GM18868 (cell line): ENCODE measurements at regions not wholly inside any gene's neighbourhood (a gene's known extent, or its start where the extent isn't known, plus 50 kb on each side); places are given as distances from the start of the nearest gene placed in this dataset.
A peak's percentile ranks its signal among the peaks of the same experiment; 100 is the strongest.

Experiments used
- ATAC-seq: cut with Tn5 transposase; IDR thresholded peaks from one replicate; pipeline ENCODE4 v1.9.1; 2021; ENCODE audit warnings: mild to moderate bottlenecking, moderate library complexity; ENCODE audit not compliant: unreplicated experiment

DNA sequence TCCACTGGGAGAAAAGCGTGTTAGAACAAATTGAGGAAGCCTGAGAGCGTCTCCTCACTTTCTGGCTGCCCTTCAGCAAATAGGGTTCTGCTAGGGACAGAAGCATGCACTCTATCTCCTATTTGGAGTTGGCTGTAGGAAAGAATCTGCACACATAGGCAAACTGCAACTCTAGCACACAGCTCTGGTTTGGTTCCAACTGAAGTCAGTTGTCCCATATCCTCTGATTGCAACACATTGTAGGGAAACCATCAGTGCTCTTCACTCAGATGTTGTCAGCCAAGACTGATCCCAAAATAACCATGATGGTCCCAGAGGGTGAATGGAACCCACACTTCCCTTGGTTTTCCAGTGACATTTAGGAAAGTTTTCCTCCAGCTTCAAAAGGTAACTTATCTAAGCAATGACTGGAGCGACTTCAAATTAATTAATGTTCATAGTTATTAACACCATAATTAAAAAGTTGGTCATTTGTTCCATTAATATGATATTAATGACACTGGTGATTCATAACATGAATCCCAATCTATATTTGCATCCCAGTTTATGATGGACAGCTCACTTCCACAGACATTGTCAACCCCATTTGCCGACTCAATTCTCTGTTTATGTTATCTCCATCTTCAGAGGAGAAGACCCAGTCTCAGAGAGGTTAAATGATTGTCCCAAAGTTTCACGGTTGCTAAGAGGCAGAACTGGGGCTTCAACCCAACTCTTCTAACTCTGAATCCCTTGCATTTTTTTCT, 136.7 kb upstream of the ZNF462 start:
- ATAC-seq, result no peak

DNA sequence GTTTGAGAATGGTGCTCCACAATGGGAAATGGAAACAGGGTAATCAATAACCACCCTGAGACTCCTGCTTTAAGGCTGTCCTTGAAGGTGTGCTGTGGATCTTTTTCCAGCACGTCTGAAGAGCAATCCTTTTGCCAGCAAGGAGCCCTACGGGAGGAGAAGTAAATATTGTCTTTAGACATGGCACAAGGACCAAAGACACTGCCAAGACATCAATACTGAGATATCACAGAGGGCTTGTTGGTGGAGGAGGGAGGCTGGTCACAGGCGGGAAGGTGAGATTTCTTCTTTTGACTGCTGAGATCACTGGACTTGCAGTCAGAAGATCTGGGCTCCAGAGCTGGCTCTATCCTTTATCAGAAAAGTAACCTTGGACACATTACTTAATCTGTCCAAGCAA, 135.0 kb upstream of the ZNF462 start:
- ATAC-seq, result no peak

DNA sequence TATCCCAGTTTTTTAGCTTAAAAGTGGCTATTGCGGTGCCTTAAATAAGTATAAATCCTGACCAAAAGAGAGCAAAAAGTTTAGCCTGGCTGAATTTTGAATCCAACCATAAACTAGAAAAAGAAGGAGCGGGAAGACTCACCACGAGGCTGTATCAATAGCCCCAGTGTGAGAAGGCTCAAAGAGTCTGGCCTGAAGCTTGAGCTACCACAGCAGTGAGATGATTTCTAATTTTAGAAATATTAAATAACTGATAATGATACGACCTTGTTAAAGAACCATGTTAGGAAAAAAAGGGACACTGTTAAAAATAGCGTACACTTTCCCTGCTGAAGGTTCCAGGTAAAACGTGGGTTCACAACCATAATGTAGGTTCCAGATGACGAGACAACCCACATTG, 134.1 kb upstream of the ZNF462 start:
- ATAC-seq, result no peak

DNA sequence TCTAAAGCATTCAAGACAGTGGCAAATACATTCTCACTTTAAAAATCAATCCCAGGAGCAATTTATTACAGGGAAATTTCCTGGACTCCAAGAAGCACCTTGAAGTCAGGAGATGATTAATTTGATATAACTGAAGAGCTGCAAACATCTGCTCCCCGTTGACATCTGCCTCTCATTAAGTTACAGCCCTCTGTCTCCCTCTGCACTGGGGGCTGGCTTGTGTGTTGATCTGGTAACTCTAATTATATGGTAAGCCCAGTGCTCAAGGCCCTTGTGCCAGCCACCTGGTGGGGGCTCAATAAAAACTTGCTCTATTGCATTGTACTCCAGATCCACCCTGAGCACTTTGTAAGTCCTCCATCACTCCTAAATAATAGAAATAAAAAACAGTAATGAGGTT, 131.1 kb upstream of the ZNF462 start:
- ATAC-seq, result no peak

DNA sequence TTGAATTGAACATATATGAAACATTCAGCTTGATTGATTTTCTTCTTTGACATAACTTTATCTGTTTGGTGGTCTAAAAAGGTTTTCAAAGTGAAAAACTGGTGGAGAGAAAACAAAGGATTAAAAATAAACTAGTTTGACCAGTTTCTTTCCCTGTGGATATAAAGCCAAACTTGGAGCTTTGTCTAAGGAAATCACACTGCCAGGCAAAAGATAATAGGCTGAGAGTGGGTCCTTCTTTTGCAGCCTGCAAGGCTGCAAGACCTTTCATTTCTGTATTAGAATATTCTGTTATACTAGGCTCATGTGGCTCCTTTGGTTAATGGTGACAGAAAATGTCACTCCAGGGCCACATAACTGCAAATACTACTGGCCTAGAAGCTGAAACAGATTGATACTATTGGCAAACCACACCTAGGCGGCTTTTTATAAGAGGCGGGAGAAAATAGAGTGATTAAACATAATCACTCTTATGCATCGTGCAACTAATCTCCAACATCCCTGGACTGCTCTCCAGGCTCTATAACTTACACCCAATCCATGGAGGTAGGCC, 129.1 kb upstream of the ZNF462 start:
- no peak for ATAC-seq

DNA sequence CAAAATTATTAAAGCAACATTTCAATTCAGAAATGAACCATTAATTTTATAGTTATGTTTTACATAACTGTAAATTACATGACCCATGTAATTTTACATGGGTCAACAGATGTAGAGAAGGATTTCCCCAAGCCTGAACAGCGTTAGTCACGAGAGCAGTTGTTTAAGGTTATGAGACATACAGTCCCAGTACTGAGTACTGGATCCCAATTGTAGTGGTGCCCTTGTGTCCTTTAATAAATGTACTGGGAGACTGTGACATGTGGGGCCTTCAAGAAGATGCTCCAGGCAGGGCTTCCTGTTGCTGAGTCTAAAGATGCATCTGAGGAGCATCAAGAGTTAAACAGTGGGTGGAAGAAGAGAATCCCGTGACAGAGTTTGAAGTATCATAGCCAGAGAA, 125.5 kb upstream of the ZNF462 start:
- no peak for ATAC-seq

DNA sequence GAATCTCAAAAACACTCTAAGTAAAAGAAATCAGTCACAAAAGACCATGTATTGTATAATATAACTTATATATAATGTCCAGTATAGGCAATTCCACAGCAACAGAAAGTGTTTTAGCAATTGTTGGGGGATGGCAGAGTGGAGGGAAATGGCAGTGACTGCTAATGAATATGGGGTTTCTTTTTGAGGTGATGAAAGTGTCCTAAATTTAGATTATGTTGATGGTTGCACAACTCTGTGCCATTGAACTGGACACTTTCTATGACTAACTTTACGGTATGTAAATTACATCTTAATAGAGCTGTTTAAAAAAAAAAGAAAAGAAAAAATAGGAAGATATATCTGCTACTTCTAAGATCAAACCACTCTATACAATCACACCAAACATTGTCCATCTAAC, 124.9 kb upstream of the ZNF462 start:
- ATAC-seq, result no peak

DNA sequence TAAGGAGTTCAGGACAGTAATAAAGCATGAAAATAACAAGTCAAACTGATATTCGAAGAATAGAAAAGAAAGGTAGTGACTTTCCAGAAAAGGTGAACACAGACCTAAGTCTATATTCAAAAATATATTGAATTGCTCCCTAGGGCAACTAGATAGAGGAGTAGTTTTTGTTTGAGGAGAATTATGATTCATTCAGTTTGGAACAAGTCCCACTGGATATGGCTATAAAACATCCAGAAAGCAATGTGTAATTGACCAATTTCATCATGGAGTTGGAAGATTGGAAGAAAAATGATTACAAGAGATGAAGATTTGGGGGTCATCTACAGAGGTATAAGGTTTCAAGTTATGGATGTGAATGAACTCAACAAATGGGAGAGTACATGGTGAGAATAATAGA, 117.5 kb upstream of the ZNF462 start:
- no peak for ATAC-seq

DNA sequence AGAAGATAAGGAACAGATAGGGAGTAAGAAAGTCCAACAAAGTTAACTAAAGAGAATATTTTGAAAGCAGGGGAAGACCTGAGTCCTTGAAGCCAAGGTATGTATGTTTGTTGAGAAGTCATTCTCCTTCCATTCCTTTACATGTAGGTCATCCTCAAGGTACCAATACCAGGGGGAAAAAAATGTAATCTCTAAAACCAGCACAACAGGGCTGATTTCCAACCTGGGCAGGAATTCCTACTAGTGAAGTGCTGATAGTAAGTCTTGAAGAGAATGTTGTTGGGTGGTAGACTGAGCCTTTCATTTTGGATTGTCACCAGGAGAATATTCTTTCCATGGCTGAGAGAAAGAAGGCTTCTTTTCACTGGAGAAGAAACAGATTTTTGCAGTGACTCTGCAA, 117.1 kb upstream of the ZNF462 start:
- no peak for ATAC-seq

DNA sequence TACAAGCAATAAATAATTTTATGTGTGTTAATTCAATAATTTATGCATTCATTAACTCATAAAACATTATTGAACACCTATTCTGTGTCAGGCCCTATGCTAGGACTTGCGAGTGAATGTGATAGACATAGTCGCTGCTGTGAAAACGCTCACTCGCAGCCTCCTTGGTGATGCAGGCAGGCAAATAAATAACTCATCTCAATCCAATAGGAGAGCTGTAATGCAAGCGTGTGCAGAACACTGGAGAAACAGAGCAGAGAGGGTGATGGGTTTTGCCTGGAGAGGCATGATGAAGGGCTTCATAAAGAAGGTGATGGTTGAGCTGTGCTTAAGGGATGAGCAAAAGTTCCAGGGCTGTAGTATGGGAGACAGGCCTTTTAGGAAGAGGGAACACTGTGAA, 111.3 kb upstream of the ZNF462 start:
- ATAC-seq, result no peak

DNA sequence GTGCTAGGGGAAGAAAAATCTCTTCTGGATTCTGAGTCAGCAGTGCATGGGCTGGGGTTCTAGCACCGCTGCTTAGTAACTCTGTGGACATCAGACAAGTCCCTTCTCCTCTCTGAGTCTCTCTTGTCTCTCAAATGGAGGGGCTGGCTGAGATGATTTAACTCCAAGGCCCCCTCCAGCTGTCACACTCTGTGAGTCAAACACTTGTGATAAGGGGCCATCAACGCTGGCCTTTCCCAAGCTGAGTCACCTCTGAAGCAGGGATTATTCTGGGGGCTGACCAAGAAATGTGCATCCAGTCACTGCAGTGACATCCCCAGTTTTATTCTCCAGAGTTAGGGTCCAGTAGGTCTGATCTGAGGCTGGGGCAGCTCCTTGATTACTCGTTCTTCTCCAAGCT, 110.4 kb upstream of the ZNF462 start:
- peak; percentile 1 for ATAC-seq

DNA sequence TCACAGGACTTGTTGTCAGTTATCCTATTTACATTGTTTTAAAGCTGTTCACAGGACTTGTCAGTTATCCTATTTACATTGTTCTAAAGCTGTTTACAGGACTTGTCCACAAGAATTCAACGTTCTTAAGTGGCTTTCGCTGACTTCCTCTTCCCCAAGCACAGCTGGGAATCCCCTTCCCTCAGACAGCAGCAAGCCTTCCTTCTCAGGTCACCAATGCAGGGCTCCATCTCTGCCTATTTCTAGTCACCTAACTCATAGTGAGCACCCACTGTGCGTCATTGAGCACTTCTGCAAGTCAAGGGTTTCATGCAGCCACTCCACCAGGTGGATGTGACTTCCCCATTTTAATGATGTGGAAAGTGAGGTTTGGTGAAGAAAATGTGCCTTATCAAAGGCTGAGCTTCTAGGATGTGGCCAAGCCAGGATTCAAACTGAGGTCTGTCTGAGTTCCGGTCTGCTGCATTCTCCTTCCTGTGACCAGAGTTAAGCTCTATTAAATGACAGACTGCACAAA, 109.8 kb upstream of the ZNF462 start:
- peak; percentile 94 for ATAC-seq

DNA sequence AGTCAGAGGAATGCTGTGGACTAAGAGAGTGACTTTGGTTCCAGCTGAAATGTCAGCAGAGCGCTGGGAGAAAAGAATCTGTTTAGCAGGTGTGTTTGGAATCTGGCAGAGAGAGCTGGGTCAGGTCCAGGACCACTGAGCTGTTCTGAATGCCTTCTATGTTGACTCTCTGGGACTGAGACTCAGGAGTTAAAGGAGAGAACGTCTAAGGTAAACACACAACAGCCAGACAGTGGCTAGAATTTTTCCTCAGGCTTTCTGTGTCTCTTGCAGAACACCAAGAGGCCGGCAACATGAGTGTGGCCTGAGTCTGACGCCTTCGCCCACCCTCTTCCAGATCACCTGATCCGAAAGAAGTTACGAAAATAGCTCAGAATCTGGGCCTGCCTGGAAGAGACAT, 107.2 kb upstream of the ZNF462 start:
- ATAC-seq, result no peak

DNA sequence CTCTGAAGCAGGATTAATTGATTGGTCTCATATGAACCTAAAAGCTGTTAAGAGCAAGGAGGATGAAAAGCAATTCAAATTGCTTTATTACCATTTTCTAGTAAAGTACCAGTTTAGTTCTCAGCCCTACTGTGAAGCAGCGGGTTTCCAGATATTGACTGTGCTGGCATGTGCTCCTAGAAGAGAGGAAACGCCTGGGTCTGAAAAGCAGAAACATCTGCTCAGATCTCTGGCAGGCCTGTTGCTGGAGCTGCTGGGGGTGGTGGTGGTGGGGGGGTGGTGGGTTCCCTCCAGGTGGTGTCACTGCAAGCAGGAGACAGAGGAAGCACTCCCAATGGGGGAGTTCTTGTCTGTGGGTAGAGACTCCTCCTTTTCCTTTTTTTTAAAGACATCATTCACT, 105.5 kb upstream of the ZNF462 start:
- no peak for ATAC-seq

DNA sequence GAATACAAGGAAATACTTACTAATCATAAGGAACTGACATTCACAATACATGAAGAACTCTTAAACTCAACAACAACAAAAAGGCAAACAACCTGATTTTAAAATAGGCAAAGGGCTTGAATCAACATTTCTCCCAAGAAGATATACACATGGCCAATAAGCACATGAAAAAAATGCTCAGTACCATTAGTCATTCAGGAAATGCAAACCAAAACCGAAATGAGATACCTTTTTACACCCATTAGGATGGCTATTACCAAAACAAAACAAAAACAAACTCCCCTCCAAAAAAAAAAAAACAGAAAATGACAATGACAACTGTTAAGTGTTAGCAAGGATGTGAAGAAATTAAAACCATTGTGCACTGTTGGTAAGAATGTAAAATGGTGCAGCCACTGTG, 104.1 kb upstream of the ZNF462 start:
- ATAC-seq, result peak; percentile 91

DNA sequence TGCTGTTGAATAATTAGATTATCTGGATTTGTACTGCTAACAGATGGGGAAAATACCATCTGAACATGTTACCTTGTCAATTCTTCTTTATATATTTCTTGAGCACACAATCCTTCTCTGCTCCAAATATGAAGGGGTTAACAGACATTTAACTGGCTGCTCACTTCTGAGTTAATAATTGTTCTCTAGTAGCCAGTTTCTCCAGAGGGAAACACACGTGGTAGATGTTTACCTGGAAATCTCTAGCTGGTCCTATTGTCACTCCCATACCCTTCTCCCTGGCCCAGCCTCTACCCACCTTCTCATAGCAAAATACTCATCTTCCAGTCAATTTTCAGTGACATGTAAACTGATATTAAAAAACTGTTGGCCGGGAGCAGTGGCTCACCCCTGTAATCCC, 101.5 kb upstream of the ZNF462 start:
- no peak for ATAC-seq

DNA sequence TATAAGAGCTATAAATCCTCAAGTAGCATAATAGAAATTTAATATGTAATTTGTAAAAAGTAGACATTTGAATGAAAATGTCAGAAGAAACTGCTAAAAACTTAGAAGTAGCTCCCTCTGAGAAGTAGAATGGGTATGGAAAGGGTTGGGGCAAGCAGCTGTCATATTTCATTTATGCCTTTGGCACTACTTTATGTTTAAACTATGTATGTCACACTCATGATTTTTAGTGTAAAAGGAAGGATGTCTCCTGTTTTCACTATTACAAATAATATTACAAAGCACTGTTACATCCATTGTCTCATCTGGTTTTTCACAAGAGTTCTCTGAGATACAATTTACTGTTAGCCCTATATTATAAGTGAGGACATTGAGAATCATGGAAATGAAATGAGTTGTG, 96.3 kb upstream of the ZNF462 start:
- ATAC-seq, result no peak

DNA sequence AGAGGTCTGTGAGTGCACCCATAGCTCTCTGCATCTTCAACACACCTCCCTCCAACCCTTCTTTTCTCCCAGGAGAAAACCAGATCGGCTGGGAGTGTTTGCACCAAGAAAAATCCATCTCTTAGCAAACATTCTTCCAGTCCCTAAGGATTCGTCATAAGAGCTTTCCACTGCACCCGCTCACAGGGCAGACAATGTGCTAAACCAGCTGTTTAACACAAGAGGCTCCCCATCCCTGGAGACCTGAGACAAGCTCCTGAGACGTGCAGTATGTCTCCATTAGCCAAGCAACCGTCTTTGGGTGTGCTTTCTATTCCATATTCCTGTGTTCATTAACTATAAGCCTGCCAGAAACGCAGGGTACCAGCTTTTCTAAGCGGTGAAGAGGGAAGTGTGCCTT, 93.6 kb upstream of the ZNF462 start:
- ATAC-seq, result no peak

DNA sequence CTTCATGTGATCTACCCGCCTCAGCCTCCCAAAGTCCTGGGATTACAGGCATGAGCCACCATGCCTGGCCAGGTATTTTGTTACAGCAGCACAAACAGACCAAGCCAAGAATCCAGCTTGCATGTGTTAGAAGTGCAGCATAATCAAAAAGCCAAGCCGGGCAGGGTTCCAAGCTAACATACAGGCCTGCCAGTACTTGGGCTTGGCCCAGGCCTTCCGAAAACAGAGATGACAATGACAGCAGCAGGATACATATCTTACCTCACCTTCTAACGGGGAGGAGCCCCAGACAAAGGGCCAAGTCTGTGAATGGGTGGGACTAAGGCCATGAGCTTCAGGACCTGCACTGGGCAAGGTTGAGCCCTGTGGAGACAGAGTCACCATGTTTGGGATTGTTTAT, 91.4 kb upstream of the ZNF462 start:
- ATAC-seq, result no peak

DNA sequence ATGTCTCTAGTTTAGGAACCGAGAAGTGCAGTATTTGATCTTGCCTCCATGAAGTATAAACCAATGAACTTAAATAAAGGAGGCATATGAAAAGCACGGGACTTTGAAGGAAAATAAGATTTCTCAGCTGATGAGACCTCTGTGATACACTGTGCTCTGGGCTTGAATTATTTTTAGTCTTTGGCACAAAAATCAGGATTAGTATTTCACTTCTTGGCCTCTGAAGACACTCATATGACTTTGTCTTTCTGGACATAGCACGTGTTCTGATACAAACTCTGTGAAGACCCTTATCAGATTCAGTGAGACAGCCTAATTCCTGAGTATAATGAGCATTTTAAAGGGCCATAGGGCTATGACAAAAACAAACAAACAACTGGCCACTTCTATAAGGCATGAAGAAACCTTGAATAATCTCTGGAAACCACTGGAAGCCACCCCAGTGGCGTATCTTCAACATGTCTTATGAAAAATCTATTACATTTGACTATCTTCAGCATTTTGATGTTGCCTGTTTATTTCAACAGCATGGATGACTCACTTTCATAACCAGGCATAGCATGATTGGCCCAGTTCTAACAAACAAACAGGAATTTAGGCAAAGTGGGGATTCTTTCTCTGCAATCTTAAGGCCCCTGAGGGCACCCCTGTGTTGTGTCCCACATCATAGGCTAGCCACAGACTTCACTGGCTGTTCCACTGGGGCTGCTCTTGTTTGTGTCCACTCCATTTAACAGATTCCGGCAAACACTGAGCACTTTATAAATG, 90.3 kb upstream of the ZNF462 start:
- no peak for ATAC-seq

DNA sequence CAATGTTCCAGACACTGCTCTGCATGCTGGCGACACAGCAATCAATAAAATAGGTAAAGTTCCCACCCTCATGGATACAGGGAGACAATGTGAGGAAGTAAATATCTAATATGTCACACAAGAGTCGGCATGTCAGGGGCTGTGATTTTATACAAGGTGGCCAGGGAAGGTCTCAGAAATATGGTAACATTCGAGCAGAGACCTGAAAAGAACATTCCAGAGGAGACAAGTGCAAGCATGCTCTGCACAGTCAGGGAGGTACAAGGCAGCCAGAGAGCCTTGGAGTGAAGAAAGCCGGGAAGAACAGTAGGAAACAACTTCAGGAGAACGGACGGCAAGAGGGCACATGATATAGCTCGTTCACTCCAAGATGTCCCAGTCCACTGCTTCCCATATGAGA, 89.2 kb upstream of the ZNF462 start:
- no peak for ATAC-seq

DNA sequence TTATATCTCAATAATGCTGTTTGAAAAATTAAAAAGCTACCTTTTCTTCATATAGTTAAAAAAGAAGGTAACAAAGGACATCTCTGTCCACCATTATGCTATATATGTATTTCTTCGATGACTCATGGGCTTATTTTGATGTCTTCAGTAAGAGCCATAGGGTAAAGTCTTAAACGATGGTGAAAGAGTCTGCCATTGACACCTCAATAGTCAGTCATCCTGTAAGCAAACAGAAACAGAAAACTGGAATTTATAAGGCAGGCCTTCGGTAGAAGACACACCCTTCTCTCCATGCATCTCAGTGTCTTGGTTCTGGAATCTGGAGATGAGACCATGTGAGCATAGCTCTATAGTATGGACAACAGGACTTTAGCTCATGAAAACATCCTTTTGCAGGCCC, 87.0 kb upstream of the ZNF462 start:
- ATAC-seq, result no peak
